NCI-H2107 treated with DMSO at 0.1 percent for 48 hours (cell line): ENCODE measurements at regions not wholly inside any gene's neighbourhood (a gene's known extent, or its start where the extent isn't known, plus 50 kb on each side); places are given as distances from the start of the nearest gene placed in this dataset.
A peak's percentile ranks its signal among the peaks of the same experiment; 100 is the strongest.
"Not testable (repeated sequence)": the region's sequence is repeated elsewhere in the genome, so short reads cannot be mapped to it uniquely, and the experiment has no call there.

Experiments
- DNase-seq: peaks from one replicate; lab custom pipeline; 2025; ENCODE audit not compliant: unreplicated experiment; lab: John Stamatoyannopoulos, UW

DNA sequence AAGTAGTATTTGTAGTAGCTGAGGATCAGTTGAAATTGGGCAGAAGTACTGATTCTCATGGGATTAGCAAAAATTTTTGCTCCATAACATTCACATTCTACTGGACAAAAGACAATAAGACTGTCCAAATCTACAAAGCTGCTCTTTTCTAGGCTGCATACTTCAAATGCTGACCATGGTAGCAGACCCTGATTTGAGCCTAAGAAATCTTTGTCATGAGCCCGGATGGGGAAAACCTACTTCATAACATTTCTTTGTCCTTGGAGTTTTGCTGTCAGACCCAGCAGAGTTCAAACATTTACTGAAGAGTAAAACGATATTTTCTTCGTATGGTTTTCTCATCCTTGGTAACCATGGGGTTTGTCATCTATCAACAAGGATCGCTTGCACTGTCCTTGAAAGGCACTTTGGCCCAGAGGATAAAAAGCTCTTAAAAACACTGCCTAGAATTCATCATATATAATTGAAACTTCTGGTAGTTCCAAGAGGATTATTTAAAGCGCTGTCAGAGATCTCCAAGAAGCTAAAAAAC is 216.9 kb downstream of the CAVIN4 start:
- DNase-seq: no peak

DNA sequence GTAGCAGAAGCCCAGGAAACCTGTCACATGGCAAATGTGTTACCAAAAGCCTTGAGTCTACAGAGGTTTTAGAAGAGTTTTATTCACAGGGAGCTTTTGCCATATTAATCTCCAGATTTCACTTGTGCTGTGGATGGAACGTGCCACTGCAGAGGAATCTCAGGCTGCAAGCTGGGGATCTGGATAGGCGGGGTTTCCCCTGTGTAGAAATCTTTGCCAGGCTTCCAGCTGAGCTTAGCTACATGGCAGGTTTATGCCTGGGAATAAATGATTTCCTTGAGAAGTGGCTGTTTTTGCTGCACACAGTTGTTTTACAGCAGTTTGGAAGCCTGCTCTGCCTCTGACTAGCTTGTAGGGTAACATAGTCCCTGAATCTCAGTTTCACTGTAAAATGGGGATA is 224.6 kb upstream of the PLPPR1 start:
- no peak for DNase-seq

DNA sequence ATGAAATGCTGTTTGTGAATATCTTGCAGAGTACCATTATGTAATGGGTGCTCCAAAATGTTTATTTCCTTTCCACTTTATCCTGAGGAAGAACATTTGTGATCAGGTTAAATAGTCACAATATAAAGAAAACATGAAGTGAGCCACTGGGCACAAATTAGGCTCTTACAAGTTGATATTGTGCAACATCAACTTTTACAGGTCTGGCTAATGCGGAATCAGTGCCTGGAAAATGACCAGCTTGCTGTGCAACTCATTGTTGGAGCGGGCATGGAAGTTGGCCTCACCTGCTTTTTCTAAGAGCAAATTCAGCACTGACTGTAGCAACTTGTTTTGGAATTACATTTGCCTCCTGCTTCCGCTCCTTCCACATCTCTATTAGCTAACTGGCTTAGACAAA is 216.9 kb upstream of the PLPPR1 start:
- no peak for DNase-seq

DNA sequence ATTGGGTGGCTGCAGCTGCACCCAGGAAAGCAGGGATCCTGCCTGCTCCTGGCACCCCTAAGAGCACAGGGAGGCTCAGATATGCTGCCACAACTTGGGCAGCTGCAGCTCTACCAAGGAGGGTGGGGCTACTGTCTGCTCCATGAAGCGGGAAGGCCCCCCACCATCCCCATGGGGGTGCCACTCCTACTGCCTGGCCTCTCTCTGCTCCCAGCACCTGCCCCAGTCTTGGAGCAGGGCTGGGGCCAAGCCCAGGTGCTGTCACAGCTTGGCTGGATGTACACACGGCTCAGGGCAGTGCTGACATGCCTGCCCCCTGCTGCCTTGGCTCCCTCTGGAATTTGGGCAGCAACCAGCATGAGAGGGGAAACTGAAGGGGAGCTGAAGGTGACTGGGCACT is 214.7 kb upstream of the PLPPR1 start:
- DNase-seq: no peak

DNA sequence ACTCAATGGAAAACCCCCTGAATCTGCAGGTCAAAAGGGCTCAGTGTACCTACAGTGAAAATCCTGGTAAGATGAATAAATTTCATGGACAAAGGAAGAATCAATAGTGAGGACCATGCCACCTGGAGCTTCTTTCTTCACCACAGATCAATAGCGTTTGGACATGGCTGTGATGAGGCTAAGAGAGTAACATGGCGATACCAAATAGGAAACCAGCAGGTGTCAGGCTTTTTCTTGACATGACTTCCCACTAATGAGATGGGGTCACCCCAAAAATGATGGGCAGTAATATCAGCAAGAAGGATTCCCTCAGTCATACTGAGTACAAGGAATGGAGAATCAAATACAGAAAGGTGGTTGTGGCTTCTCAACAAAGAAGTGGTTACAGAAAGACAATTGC is 208.5 kb upstream of the PLPPR1 start:
- no peak for DNase-seq

DNA sequence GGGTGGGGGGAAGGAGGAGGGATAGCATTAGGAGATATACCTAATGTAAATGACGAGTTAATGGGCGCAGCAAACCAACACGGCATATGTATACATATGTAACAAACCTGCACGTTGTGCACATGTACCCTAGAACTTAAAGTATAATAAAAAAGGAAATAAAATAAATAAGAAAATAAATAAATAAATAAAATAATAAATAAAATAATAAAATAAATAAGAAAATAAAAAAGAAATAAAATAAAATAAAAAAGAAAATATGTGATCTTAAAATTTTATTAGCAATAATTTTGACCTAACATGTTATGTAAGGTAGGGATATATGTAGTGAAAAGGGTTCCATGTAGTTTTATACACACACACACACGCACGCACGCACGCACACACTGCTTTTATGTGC is 195.5 kb upstream of the PLPPR1 start:
- not testable (repeated sequence) for DNase-seq

DNA sequence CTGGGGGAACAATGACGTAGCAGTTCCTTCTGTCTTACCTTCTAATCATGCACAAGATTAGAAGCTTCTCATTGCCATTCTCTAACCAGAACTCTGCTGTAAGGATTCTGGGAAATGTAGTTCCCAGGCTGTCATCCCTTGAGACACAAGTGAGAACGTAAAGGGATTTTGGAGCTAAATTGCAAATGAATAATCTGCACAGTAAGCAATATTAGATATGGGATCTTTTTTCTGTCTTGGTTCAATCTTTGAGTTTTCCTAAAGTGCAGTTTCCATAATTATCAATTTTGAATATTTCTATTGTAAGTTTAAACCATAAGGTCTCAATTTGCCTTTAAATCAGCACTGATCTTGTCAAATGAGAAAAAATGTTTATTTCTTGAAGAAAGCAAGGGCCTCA is 189.7 kb upstream of the PLPPR1 start:
- no peak for DNase-seq

DNA sequence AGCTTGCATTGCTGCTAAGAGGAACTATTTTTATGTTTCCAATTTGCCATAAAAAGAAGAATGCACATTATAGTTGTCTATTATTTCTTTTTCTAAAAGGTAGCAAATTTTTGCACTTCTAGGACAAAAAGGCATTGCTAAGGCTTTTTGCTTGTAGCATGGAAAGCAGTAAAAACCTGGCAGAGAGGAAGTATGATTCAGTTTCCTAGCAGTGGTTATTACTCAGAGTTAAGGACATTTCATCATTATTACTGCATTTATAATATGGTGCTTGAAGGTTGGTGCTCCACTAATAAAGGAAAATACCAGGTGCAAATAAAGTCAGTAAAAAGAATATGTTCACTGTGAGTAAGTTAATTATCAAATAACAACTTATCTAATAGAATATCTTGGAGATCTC is 179.8 kb upstream of the PLPPR1 start:
- no peak for DNase-seq

DNA sequence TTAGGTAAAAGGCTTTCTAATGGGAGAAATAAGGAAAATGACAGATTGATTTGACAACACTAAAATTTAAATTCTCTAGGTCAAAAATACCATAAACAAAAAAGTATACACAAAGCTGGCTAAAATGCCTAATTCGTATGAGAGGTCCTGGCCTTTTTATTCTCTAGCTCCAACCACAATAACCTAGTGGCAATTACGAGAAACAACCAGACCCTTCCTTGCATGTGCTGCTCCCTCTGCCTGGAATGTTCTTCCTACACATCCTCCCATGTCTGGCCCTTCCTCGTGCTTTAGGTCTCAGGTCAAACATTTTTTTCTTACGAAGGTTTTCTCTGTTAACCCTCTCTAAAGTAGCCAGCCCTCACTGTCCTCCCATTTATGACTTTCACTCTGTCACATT is 176.4 kb upstream of the PLPPR1 start:
- no peak for DNase-seq

DNA sequence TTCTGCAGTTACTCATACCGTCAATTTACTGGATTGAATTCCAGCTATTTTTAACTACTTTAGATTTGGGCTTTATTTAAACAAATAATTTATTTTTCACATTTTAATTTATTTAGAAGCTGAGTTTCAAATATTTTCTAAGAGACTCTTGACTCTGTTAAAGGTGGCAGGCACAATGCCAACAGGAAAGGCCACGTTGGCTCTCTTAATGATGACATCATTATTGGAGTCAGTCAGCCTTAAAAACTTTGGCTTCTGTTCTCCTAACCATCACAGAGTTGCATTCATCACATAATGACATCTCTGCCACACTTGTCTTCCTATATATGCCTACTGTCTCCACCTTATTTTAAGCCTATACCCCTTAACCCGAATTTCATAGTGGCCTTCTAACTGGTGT is 172.3 kb upstream of the PLPPR1 start:
- no peak for DNase-seq

DNA sequence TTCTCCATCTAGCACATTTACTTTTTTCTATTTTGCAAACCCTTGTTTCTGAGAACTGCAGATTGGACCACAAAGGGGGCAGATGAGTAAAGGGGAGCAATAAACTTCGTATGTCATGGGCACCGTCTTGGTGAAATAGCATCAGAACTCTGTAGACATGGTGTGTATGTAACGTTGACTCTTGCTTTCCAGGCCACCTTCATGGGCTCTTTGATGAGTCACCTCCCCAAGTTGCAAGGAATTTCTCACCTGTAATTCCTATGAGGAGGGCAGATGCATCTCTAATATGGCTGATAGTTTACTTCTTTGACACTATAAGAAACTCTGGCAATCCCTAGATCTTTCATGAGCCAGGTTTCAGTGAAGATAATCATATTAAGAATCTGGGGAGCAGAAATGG is 163.4 kb upstream of the PLPPR1 start:
- no peak for DNase-seq

DNA sequence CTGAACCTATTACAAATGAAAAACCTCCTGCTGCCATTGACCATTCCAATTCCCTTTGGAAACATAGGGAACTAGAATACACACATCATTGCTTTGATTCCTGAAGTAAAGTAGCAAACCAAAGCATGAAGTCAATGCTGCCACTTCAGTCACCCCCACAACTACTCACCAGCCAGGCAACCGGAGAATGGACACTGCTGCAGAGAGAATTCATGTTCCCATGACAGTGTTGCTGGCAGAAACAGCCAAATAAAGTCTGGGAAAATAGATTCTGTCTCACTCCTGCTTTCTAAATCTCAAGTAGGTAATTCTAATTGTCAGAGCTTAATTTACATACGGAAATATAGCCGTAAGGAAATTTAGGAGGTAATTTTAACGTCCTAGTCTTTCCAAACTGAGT is 162.9 kb upstream of the PLPPR1 start:
- no peak for DNase-seq

DNA sequence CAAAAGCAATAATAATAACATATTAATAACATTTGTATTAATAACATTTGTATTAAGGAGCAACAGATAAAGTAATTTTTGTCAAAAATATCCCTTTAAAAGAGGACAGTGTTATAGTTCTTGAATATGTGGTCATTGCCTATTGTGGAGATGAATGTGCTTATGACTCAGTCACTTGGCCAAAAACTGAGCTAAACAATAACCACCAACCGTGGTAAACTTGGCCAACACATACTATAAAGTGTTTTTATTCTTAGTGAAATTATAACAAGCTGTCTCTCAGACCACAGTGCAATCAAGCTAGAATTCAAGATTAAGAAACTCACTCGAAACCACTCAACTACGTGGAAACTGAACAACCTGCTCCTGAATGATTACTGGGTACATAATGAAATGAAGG is 159.2 kb upstream of the PLPPR1 start:
- no peak for DNase-seq

DNA sequence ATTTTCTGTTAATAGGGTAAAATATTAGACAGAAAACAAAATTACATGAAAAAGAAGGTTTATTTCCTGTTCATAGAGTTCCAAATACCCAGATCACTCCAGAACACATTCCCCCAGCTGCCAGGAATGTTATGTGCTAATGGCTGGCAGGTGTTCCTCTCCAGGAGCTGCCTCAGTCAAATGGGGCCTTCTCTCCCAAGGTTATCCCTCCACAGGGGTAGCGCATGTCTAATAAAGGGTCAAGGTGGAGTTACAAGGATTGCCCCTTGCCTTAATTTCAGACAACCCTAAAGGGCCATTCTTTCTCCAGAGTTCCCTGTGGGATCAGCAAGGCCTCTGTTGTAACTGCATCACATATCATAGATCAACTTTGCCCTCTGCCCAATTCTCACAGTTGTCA is 148.6 kb upstream of the PLPPR1 start:
- DNase-seq: no peak

DNA sequence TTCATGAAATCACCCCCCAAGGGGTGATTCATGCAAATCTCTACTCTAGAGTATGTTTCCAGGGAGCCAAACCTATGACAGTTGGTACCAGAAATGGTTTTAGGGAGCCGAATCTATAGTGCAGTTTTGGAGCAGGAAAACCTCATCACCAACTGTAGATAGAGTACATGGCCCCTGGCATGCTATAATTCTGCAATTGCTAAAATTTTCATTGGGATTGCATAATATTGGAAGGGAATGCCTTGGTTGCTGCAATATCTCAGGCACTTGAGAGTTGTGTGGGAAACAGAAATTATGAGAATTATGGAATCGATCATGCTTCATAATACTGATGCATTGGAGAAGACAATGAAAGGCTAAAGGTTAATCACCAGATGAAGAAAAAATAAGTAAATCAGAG is 148.2 kb upstream of the PLPPR1 start:
- DNase-seq: no peak

DNA sequence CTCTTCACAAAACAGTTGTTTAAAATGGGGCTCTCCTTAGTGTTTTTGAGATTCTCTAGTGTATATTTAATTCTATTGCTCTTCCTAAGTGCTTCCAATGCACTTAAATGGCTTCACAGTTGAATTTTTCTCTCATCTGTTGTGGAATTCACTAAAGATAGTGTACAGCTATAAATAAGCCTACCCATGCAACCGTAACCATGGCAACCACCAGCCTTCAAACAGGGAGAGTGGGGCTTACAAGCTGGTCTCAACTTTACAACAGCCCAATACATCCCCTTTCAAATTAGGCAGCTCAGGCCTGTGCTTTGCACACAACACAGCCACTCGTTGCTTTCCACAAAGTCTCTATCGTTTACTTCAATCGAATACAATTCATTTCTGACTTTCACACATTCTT is 144.0 kb upstream of the PLPPR1 start:
- no peak for DNase-seq

DNA sequence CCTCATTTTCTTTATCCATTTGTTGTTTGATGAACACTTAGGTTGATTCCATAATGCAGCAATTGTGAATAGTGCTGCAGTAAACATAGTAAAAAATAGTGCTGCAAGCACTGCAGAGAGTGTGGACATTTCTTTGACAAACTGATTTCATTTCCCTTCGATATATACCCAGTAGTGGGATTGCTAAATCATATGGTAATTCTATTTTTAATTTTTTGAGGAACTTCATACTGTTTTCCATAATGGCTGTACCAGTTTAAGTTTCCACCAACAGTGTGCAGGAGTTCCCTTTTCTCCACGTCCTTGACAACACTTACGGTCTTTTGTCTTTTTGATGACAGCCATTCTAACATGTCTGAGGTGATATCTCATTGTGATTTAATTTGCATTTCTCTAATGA is 138.2 kb upstream of the PLPPR1 start:
- no peak for DNase-seq

DNA sequence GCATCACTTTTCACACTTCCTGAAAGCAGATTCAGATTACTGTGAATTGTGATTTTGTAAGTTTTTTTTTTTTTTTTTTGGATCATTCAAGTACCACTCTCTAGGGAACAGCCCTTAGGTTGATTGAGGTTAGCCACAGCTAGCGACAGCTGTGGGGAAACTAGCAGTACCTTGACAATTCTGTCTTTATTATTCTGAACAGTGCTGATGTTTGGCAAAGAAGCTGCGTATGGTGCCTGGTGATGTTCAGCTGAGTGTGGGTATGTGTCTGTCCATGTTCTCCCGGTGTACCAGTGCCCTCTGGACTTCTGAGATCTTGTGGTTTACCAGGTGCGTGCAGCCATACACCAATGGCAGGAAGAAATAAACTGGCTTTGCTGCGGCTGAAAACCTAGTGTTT is 117.3 kb upstream of the PLPPR1 start:
- DNase-seq: peak; percentile 100

DNA sequence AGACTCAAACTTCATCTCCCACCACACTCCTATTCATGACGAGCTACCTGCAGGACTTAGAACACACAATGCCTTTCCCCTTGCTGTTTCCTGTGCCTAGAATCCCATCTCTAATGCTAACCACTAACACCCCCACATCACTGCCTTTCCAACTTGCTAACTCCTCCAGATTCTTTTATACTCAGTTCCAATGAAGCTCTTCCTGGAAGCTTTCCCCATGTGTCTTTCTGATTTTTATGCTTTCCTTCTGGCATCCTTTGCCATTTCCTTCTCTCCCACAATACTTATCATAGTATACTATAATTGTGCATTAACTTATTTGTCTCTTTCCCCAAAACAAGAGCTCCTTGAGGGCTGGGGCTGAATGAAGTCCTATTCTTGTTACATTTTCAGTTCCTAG is 115.3 kb upstream of the PLPPR1 start:
- DNase-seq: no peak

DNA sequence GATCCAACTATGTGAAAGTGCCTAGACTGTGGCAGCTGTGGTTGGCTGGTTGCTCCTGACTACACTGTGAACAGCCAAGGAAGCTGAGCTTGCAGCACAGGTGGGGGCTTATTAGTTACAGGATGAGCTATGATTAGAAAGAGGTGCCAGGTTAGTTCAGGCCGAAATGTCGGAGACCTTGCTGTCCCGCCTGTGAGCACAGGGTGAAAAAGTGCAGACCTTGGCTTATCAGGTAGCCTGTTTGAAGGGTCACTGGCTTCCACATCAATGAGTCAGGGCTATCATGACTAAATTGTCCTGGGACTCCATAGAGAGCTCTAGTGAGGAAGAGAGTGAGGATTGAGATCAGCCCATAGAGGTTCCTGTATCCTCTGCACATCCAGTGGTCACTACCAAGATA is 114.3 kb upstream of the PLPPR1 start:
- DNase-seq: no peak

DNA sequence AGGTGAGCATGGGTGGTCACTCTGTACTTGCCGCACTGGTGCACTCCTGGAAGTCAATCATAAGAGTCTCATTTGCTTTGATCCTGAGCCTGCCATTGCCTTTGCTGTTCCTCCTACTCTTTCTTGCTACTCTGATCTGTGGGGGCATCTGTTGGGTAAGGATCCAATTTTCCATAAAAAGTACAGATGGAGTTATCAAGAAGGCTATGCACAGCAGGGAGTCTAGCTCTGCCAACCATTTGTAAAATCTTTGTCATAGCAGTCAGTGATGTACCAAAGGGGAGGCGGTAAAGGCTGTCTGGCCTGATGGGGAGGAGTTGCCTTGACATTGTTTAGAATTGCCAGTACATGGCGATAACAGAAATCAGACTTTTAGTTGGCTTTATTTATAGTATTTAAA is 109.0 kb upstream of the PLPPR1 start:
- no peak for DNase-seq

DNA sequence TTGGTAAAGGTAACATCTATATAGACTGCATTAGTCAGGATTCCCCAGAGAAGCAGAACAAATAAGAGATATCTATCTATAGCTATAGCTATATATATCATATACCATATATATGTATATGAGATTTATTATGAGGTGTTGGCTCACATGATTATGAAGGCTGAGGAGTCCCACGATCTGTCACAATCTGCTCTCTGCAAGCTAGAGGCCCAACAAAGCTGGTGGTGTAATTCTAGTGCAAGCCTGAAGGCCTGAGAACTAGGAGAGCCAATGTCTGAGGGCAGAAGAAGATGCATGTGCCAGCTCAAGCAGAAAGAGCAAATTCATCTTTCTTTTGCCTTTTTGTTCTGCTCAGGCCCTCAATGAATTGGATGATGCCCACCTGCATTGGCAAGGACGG is 102.2 kb upstream of the PLPPR1 start:
- no peak for DNase-seq

DNA sequence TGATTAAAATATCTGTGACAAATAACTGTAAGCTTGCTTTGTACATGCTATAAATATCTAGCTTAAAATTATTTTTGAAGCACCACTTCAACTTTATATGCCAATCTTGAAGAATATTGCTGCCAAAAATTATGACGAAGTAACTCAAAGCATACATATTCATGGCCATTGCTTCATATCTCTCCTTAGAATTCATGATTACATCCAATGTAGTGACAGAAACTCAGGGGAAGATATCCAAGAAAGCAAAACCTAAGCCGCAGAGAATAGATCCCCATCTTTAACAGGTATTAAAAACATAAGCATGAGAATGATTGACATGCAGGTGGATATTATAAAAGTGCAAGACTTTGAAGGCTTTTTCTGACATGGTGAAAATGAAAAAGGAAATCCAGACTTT is 100.8 kb upstream of the PLPPR1 start:
- DNase-seq: no peak

DNA sequence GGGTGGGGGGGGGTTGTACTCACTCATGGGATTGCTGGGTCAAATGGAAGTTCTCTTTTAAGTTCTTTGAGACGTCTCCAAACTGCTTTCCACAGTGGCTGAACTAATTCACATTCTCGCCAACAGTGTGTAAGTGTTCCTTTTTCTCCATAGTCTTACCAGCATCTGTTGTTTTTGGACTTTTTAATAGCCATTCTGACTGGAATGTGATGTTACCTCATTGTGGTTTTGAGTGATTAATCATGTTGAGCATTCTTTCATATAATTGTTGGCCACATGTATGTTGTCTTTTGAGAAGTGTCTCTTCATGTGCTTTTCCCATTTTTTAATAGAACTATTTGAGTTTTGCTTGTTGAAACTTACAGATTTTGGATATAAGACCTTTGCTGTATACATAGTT is 94.9 kb upstream of the PLPPR1 start:
- DNase-seq: no peak
